Body of pancreas (tissue), 4 donors: ENCODE measurements at regions not wholly inside any gene's neighbourhood (a gene's known extent, or its start where the extent isn't known, plus 50 kb on each side); places are given as distances from the start of the nearest gene placed in this dataset.

ENCODE experiments used
- POLR2A ChIP-seq, 3 donors: fragments of 450-650 bp; IDR thresholded peaks; one replicate each; pipeline ENCODE4 v1.6.1; 2016; ENCODE audit warnings: antibody characterized with exemption in 3 of 3, mild to moderate bottlenecking in 2 of 3
- TF ChIP-seq, protein P1 (sequence below), 7 experiments: fragments of 450-650 bp in 4 of 7; fragments of 200-600 bp in 3 of 7; sonication (generic) in 3 of 7; IDR thresholded peaks; one replicate each; pipeline ENCODE4 v1.5.1; 2016 to 2019; ENCODE audit warnings: antibody characterized with exemption in 7 of 7

DNA sequence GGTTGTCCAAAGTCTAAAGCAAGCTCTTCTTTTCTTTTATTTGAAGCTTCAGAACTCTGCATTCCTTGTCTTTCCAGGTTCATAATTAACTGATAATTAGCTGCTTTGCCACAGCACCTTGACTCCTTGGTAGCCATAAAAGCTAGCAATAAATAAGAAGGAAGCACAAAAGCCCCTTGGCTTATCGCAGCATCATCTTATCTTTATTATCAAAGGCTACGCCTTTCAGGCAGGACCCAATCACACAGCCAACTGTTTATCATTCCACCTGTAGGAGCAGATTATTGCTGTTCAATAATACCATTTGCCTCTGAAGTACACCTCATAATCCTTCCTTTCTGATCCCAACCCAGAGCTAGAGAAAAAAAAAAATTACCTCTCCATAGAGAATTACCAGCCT is 489.2 kb downstream of the SATB2 start:
- no peak for TF ChIP-seq POLR2A (IDR thresholded peaks at IDR 0.05)
- TF ChIP-seq, protein P1, sequence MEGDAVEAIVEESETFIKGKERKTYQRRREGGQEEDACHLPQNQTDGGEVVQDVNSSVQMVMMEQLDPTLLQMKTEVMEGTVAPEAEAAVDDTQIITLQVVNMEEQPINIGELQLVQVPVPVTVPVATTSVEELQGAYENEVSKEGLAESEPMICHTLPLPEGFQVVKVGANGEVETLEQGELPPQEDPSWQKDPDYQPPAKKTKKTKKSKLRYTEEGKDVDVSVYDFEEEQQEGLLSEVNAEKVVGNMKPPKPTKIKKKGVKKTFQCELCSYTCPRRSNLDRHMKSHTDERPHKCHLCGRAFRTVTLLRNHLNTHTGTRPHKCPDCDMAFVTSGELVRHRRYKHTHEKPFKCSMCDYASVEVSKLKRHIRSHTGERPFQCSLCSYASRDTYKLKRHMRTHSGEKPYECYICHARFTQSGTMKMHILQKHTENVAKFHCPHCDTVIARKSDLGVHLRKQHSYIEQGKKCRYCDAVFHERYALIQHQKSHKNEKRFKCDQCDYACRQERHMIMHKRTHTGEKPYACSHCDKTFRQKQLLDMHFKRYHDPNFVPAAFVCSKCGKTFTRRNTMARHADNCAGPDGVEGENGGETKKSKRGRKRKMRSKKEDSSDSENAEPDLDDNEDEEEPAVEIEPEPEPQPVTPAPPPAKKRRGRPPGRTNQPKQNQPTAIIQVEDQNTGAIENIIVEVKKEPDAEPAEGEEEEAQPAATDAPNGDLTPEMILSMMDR (IDR thresholded peaks at IDR 0.05), result no peak
